ENCODE measurements at regions not wholly inside any gene's neighbourhood (a gene's known extent, or its start where the extent isn't known, plus 50 kb on each side); places are given as distances from the start of the nearest gene placed in this dataset.

- TF ChIP-seq CREB1 (IDR thresholded peaks at IDR 0.05) (no peak), CREB1 (CRISPR knock-in tag; IDR thresholded peaks at IDR 0.05) (no peak)
These were observed 95.0 kb upstream of the CALM2 start (continued) for GRCh38 chr2:47271054-47272000.

GRCh38 chr2:47270421-47270820 is 94.1 kb upstream of the CALM2 start:
- H3K4me1 ChIP-seq (replicated peaks in 1 of 2; ENCODE audit: control insufficient read depth in 2 of 2, insufficient read depth in 2 of 2, low read length in 2 of 2): peaks cover 20 to 27% of the 10 kb centered on the region in 2 experiments
- no peaks in the 10 kb centered on the region for H3K27me3 ChIP-seq (ENCODE audit: control insufficient read depth in 2 of 2, insufficient read depth in 2 of 2, low read length in 2 of 2)
- H3K4me2 ChIP-seq (ENCODE audit: insufficient read depth, low read length): no peak overlapping the region
- ChIA-PET CTCF (ENCODE audit: low intra/inter-chr PET ratio) (no interaction called here), POLR2A (interaction anchor here (0.6 to 0.9 kb wide), 3 partner anchors 16 to 461 kb away, joined by 3 read pairs; no protein-coding TSS in a partner anchor)
- H3K27ac ChIP-seq (ENCODE audit: extremely low read depth, low read depth, low read length): no peak overlapping the region
- no peak overlapping the region for H3K4me3 ChIP-seq
- no peak for DNase-seq (ENCODE audit: extremely low read depth in 1 of 4, low spot score in 3 of 4)
- BruUV-seq (replicated peaks): no TSS peak
- FAIRE-seq: no peak
- H2AFZ ChIP-seq (ENCODE audit: low read depth, low read length): no peak overlapping the region
- no peaks in the 10 kb centered on the region for H3K79me2 ChIP-seq (ENCODE audit: control insufficient read depth, insufficient read depth, low read length)
- 74% methylated on average over 5 of the region's 5 CpGs for WGBS (ENCODE audit: insufficient coverage, low coverage, missing lambda C conversion rate)
- no peak overlapping the region for H3K9ac ChIP-seq (ENCODE audit: insufficient read depth in 1 of 2, low read depth in 2 of 2, low read length in 2 of 2)
- intact Hi-C loops (cut with micrococcal nuclease) (loop anchor here (5.0 kb wide), 1 partner anchor 52 kb away; no protein-coding TSS in a partner anchor), in situ Hi-C loops (cut with MboI) (no loop called here)
- H4K20me1 ChIP-seq (replicated peaks; ENCODE audit: control insufficient read depth, insufficient read depth, low read length): no peaks in the 10 kb centered on the region
- H3K9me1 ChIP-seq (ENCODE audit: control insufficient read depth, insufficient read depth, low read length): no peaks in the 10 kb centered on the region
- no peaks in the 10 kb centered on the region for H3K9me3 ChIP-seq (replicated peaks; ENCODE audit: control insufficient read depth, insufficient read depth, low read depth, low read length)
- H3K36me3 ChIP-seq (ENCODE audit: control insufficient read depth, insufficient read depth, low read length): no peaks in the 10 kb centered on the region
- ATAC-seq: no peak
- no peak for TF ChIP-seq ZNF282 (CRISPR knock-in tag; IDR thresholded peaks at IDR 0.05)
- TF ChIP-seq HBP1 (CRISPR knock-in tag; IDR thresholded peaks at IDR 0.05): no peak
- TF ChIP-seq ETV6 (IDR thresholded peaks at IDR 0.05; ENCODE audit: borderline replicate concordance in 1 of 2, low read depth in 2 of 2, low read length in 1 of 2): no peak
- TF ChIP-seq ETV6 (CRISPR knock-in tag; IDR thresholded peaks at IDR 0.05; ENCODE audit: borderline replicate concordance): no peak
- TF ChIP-seq POLR2A (conservative IDR thresholded peaks at IDR 0.05): no peak
- no peak for TF ChIP-seq RBM17 (IDR thresholded peaks at IDR 0.05; ENCODE audit: borderline replicate concordance, low read depth, low read length)
- TF ChIP-seq ZNF407 (IDR thresholded peaks at IDR 0.05; ENCODE audit: low read depth): no peak
- no peak for TF ChIP-seq RBM34 (IDR thresholded peaks at IDR 0.05; ENCODE audit: borderline replicate concordance, insufficient read depth, low read length)
- no peak for TF ChIP-seq CC2D1A (IDR thresholded peaks at IDR 0.05)

Data from K562 (cell line).